Fibroblast of mammary gland (primary cell): ENCODE measurements at regions not wholly inside any gene's neighbourhood (a gene's known extent, or its start where the extent isn't known, plus 50 kb on each side); places are given as distances from the start of the nearest gene placed in this dataset.

Experiments
- DNase-seq: peaks from one replicate; pipeline ENCODE4 v3.0.0-alpha.2; 2010; ENCODE audit warnings: low read depth
- H3K4me3 ChIP-seq: 2 replicates; pipeline ENCODE4 v1.5.1; 2011; ENCODE audit warnings: low read depth, mild to moderate bottlenecking, low read length, moderate library complexity; ENCODE audit not compliant: control insufficient read depth
- CTCF ChIP-seq: conservative IDR thresholded peaks from 2 replicates; pipeline ENCODE4 v1.5.1; 2011; ENCODE audit warnings: low read depth, low read length, inconsistent platforms; ENCODE audit not compliant: control insufficient read depth, insufficient read depth

GRCh38 chr10:15990535-15991129 lies 130.3 kb upstream of the MINDY3 start:
- no peak for DNase-seq
- no peak for TF ChIP-seq CTCF
- no peak overlapping the region for H3K4me3 ChIP-seq

DNA sequence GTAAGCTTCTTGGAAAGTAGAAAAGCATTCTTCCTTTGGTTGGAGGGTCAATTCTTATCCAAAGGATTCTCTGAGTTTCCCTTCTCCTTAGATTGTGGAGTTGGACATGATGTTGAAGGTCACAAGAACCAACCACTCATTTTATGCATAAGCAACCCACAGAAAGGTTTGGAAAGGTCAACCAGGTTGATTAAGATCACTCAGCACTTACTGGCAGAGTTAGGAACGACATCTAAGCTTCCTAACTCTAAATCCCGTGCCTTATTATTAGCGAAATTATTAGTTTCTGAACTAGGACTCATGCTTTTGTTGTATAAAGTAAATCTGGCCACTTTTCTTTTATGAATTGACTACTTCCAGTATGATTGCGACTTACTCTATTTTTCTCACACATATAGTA lies 137.0 kb upstream of the MINDY3 start:
- no peak overlapping the region for H3K4me3 ChIP-seq
- DNase-seq: no peak
- TF ChIP-seq CTCF: no peak

DNA sequence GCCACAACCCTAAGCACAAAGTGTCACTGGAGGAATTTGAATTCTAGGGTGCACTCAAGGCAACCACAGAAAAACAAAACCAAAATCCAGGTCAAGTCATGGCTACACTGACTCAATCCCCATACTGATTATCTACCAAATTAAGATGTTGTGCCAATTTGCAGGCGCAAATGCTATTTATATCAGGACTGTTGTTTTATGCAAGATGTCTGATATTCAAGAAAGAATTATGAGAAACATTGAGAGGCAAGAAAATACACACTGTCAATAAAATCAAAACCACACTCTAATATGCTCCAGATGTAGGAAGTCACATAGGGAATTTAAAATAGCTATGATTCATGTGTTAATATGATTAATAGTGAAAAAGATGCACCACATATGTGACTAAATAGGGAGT lies 141.3 kb upstream of the MINDY3 start:
- no peak for TF ChIP-seq CTCF
- no peak for DNase-seq

DNA sequence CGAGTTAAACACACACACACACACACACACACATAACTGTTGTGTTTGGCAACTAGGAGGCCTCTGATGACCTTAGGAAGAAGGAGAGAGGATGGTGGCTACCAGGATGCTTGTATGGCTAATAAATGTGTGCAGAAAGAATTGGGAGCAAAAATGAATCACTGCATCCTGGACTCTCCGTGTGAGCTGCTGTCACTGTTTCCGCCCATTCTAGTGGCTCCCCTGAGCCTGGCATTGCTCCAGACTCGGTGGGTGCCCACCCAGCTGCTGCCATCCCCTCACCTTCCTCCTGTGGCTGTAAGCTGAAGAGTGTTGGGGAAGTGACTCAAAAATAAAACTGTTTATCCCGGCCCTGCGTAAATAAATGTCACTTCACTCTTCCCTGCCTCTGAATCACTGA lies 149.5 kb upstream of the MINDY3 start:
- TF ChIP-seq CTCF: no peak
- DNase-seq: no peak
- no peak overlapping the region for H3K4me3 ChIP-seq

More for the DNA sequence above, 141.3 kb upstream of the MINDY3 start:
- H3K4me3 ChIP-seq: no peak overlapping the region

- DNase-seq: no peak
- no peak for TF ChIP-seq CTCF
- H3K4me3 ChIP-seq: no peak overlapping the region
Observed at GRCh38 chr10:16011548-16011947, 151.2 kb upstream of the MINDY3 start.

GRCh38 chr10:16014469-16014868 lies 154.2 kb upstream of the MINDY3 start:
- no peak overlapping the region for H3K4me3 ChIP-seq
- DNase-seq: no peak
- no peak for TF ChIP-seq CTCF

DNA sequence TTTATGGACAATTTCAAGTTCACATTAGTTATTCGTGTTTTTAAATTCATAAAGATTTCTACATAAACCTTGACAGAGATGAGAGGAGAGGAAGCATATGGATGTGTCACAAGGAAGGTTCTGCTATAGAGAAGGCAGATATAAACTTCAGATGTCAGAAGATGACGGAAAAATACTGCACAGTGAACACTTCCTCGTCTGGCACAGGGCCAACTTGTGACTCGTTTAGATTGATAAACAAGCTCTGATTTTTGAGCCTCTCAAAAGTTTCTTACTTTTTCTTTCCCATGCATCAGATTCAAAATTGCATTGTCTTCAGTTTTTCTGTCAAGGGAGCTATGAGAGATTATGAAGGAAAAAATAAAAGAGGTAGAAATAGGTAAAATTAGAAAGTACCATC lies 156.4 kb upstream of the MINDY3 start:
- no peak for DNase-seq
- H3K4me3 ChIP-seq: no peak overlapping the region
- TF ChIP-seq CTCF: no peak
